ENCODE measurements at regions not wholly inside any gene's neighbourhood (a gene's known extent, or its start where the extent isn't known, plus 50 kb on each side); places are given as distances from the start of the nearest gene placed in this dataset.
"Not testable (repeated sequence)": the region's sequence is repeated elsewhere in the genome, so short reads cannot be mapped to it uniquely, and the experiment has no call there.

- DNase-seq (ENCODE audit: low spot score) = no peak
These were observed 156.4 kb upstream of the CBLB start for GRCh38 chr3:106025151-106025722.

GRCh38 chr3:106029954-106030626 is 161.3 kb upstream of the CBLB start:
- DNase-seq (ENCODE audit: low spot score) = no peak

- no peak for DNase-seq (ENCODE audit: low spot score)
These were observed 161.8 kb upstream of the CBLB start for GRCh38 chr3:106030627-106030963.

- no peak for DNase-seq (ENCODE audit: low spot score)
These were observed 163.7 kb upstream of the CBLB start for GRCh38 chr3:106032479-106032878.

GRCh38 chr3:106033654-106034053 is 164.8 kb upstream of the CBLB start:
- DNase-seq (ENCODE audit: low spot score) = no peak

- no peak for DNase-seq (ENCODE audit: low spot score)
These were observed 165.5 kb upstream of the CBLB start for GRCh38 chr3:106034313-106034712.

GRCh38 chr3:106035619-106036018 is 166.8 kb upstream of the CBLB start:
- no peak for DNase-seq (ENCODE audit: low spot score)

- DNase-seq (ENCODE audit: low spot score) = no peak
These were observed 167.9 kb upstream of the CBLB start for GRCh38 chr3:106036696-106037095.

- DNase-seq (ENCODE audit: low spot score) = no peak
These were observed 178.4 kb upstream of the CBLB start for GRCh38 chr3:106047221-106047620.

GRCh38 chr3:106048946-106049481 is 180.2 kb upstream of the CBLB start:
- DNase-seq (ENCODE audit: low spot score) = no peak

GRCh38 chr3:106049821-106050220 is 181.0 kb upstream of the CBLB start:
- DNase-seq (ENCODE audit: low spot score) = no peak

- DNase-seq (ENCODE audit: low spot score) = no peak
These were observed 188.1 kb upstream of the CBLB start for GRCh38 chr3:106056931-106057330.

GRCh38 chr3:106058475-106058874 is 189.7 kb upstream of the CBLB start:
- no peak for DNase-seq (ENCODE audit: low spot score)

GRCh38 chr3:106059953-106060517 is 191.2 kb upstream of the CBLB start:
- DNase-seq (ENCODE audit: low spot score) = no peak

GRCh38 chr3:106063909-106064308 is 195.1 kb upstream of the CBLB start:
- no peak for DNase-seq (ENCODE audit: low spot score)

GRCh38 chr3:106065831-106066230 is 197.0 kb upstream of the CBLB start:
- DNase-seq (ENCODE audit: low spot score) = no peak

GRCh38 chr3:106067711-106068110 is 198.9 kb upstream of the CBLB start:
- no peak for DNase-seq (ENCODE audit: low spot score)

GRCh38 chr3:106068381-106068780 is 199.6 kb upstream of the CBLB start:
- peak; percentile 26 for DNase-seq (ENCODE audit: low spot score)

GRCh38 chr3:106068795-106069194 is 200.0 kb upstream of the CBLB start:
- no peak for DNase-seq (ENCODE audit: low spot score)

GRCh38 chr3:106070187-106070586 is 201.4 kb upstream of the CBLB start:
- DNase-seq (ENCODE audit: low spot score) = no peak

GRCh38 chr3:106071306-106071705 is 202.5 kb upstream of the CBLB start:
- no peak for DNase-seq (ENCODE audit: low spot score)

GRCh38 chr3:106072596-106072995 is 203.8 kb upstream of the CBLB start:
- not testable (repeated sequence) for DNase-seq (ENCODE audit: low spot score)

- not testable (repeated sequence) for DNase-seq (ENCODE audit: low spot score)
These were observed 205.0 kb upstream of the CBLB start for GRCh38 chr3:106073806-106074205.

GRCh38 chr3:106075731-106076130 is 206.9 kb upstream of the CBLB start:
- not testable (repeated sequence) for DNase-seq (ENCODE audit: low spot score)
